Transverse colon (tissue), 4 donors: ENCODE measurements at regions not wholly inside any gene's neighbourhood (a gene's known extent, or its start where the extent isn't known, plus 50 kb on each side); places are given as distances from the start of the nearest gene placed in this dataset.

Experiments used
- DNase-seq: peaks from one replicate; pipeline ENCODE4 v3.0.0-alpha.2; 2019
- H3K27ac ChIP-seq, 4 donors: fragments of 200-600 bp; sonication (generic); 2 replicates each; pipeline ENCODE4 v1.5.1; 2016 to 2018; ENCODE audit warnings: inconsistent platforms in 4 of 4
- H3K27me3 ChIP-seq: fragments of 200-600 bp; sonication (generic); 2 replicates; pipeline ENCODE4 v1.5.1; 2017; ENCODE audit warnings: inconsistent platforms
- H3K36me3 ChIP-seq, 4 donors: fragments of 200-600 bp; sonication (generic); 2 replicates each; pipeline ENCODE4 v1.5.1; 2017 to 2019; ENCODE audit warnings: inconsistent platforms in 4 of 4
- H3K4me1 ChIP-seq, 4 donors: fragments of 200-600 bp; sonication (generic); 2 replicates each; pipeline ENCODE4 v1.5.1; 2017 to 2020; ENCODE audit warnings: inconsistent platforms in 4 of 4
- H3K4me3 ChIP-seq, 4 donors: fragments of 200-600 bp; sonication (generic); 1 replicate in 1 of 4; 2 replicates in 3 of 4; pipeline versions ENCODE4 v1.5.1 to v1.6.1; 2017 to 2019; ENCODE audit warnings: inconsistent platforms in 4 of 4
- H3K9me3 ChIP-seq, 2 donors: fragments of 200-600 bp; sonication (generic); 2 replicates each; pipeline ENCODE4 v1.5.1; 2017 to 2019; ENCODE audit warnings: inconsistent platforms in 2 of 2
- EP300 ChIP-seq: sonication (generic); formaldehyde crosslinking; IDR thresholded peaks from one replicate; pipeline ENCODE4 v1.6.1; 2017; ENCODE audit warnings: antibody characterized with exemption, low read depth
- POLR2A ChIP-seq: fragments of 450-650 bp; IDR thresholded peaks from one replicate; pipeline ENCODE4 v1.6.1; 2016; ENCODE audit warnings: antibody characterized with exemption, mild to moderate bottlenecking, moderate library complexity
- POLR2AphosphoS5 ChIP-seq, 3 donors: sonication (generic); formaldehyde crosslinking; IDR thresholded peaks; one replicate each; pipeline ENCODE4 v1.6.1; 2016; ENCODE audit warnings: antibody characterized with exemption in 3 of 3
- WGBS, 2 donors: methylation state at CpG; one replicate each; pipeline ENCODE4 v1.1.5; 2018; ENCODE audit warnings: low coverage in 1 of 2; 5-methylcytosine and 5-hydroxymethylcytosine counted together
- in situ Hi-C, 4 donors: fragments of 200-750 bp; cut with MboI; loops; one replicate each; pipeline versions ENCODE4 v1.15.0 to v1.15.1; 2017; ENCODE audit warnings: low sequenced_read_pairs in 3 of 4, low pct_ligation_motif_present in 1 of 4, low pct_unique_long_range_greater_than_20kb in 1 of 4
- intact Hi-C: fragments of 100-400 bp; cut with DNase I; formaldehyde crosslinking; loops from one replicate; pipeline ENCODE4 v1.15.1; 2023; ENCODE audit warnings: low total_unique reads
- TF ChIP-seq, protein P1 (sequence below), 5 experiments: fragments of 200-600 bp in 3 of 5; fragments of 450-650 bp in 2 of 5; sonication (generic) in 3 of 5; IDR thresholded peaks; 1 replicate in 2 of 5; 2 replicates in 3 of 5; pipeline ENCODE4 v1.5.1; 2016 to 2017; ENCODE audit warnings: antibody characterized with exemption in 5 of 5, inconsistent platforms in 3 of 5, mild to moderate bottlenecking in 2 of 5, moderate library complexity in 1 of 5

DNA sequence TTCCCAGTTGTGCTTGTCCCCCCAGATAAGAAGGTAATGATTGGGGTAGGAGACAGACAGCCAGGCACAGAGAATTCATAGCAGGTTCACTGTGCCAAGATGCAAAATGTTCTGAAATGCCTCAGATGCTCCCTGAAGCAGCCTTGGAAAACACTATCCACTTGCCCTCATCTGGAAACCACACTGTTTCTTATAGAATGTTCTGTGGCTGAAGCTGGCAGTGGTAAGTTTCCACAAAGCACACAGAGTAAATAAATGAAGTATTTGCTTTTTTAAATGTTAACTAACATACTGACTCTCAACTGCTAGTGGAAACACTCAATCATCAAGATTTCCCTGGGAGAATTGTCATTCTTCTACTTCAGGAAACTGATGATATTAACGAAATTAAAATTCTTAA lies 311.4 kb downstream of the PRDM5 start:
- no peaks in the 10 kb centered on the region for H3K4me1 ChIP-seq
- H3K4me3 ChIP-seq, result no peak overlapping the region
- TF ChIP-seq, protein P1, sequence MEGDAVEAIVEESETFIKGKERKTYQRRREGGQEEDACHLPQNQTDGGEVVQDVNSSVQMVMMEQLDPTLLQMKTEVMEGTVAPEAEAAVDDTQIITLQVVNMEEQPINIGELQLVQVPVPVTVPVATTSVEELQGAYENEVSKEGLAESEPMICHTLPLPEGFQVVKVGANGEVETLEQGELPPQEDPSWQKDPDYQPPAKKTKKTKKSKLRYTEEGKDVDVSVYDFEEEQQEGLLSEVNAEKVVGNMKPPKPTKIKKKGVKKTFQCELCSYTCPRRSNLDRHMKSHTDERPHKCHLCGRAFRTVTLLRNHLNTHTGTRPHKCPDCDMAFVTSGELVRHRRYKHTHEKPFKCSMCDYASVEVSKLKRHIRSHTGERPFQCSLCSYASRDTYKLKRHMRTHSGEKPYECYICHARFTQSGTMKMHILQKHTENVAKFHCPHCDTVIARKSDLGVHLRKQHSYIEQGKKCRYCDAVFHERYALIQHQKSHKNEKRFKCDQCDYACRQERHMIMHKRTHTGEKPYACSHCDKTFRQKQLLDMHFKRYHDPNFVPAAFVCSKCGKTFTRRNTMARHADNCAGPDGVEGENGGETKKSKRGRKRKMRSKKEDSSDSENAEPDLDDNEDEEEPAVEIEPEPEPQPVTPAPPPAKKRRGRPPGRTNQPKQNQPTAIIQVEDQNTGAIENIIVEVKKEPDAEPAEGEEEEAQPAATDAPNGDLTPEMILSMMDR (IDR thresholded peaks at IDR 0.05), result no peak
- TF ChIP-seq POLR2AphosphoS5 (IDR thresholded peaks at IDR 0.05), result no peak
- TF ChIP-seq POLR2A, result no peak
- TF ChIP-seq EP300, result no peak
- no peaks in the 10 kb centered on the region for H3K36me3 ChIP-seq
- intact Hi-C loops, result no loop called here
- no peaks in the 10 kb centered on the region for H3K27me3 ChIP-seq
- in situ Hi-C loops, result no loop called here
- H3K27ac ChIP-seq, result no peak overlapping the region
- no peak for DNase-seq
- 63 to 65% methylated on average over 1 of the region's 1 CpG for WGBS, 2 donors
- no peaks in the 10 kb centered on the region for H3K9me3 ChIP-seq

DNA sequence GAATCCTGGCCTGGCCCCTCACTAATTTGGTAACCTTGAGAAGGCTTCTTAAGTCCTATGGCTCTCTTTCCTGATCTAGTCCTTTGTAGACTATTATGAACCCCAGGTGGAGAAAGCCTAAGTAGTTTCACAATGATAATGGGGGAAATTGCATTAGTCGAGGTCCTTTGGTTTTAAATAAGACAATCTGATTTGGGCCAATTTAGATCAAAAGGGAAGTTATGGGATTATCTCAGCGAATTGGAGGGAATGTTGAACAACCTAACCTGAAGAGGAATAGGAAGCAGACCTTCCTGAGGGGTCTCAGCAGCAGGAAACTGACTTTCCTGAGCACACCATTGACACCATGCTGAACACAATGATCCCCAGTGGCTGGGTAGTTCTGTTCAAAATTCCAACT lies 331.5 kb downstream of the PRDM5 start:
- H3K4me3 ChIP-seq, result no peak overlapping the region
- no peaks in the 10 kb centered on the region for H3K4me1 ChIP-seq
- TF ChIP-seq POLR2AphosphoS5 (IDR thresholded peaks at IDR 0.05) (no peak), EP300 (no peak), POLR2A (no peak)
- TF ChIP-seq, protein P1 (IDR thresholded peaks at IDR 0.05), result no peak
- no peaks in the 10 kb centered on the region for H3K27me3 ChIP-seq
- intact Hi-C loops (no loop called here), in situ Hi-C loops (no loop called here)
- H3K9me3 ChIP-seq, result no peaks in the 10 kb centered on the region
- DNase-seq, result no peak
- H3K36me3 ChIP-seq, result no peaks in the 10 kb centered on the region
- 62 to 79% methylated on average over 2 of the region's 2 CpGs for WGBS, 2 donors
- no peak overlapping the region for H3K27ac ChIP-seq

DNA sequence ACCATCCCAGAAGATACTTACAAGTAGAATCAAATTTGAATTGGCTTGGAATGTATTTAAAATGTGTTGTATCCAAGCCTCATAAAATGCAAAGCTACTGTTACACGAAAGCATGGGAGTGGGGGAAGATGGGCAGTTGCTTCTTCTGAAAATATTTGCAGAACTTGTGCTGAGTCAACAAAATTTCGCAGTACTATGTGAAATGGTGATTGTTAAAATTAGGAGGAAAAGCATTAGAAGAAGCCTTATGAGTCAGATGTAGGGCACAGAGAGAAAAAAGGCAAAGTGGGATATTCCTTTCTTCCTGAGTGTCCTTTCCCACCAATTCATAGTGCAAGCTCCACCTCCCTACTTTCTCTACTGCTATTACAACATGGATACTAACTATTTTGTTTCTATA lies 332.7 kb downstream of the PRDM5 start:
- TF ChIP-seq, protein P1 (IDR thresholded peaks at IDR 0.05), result no peak
- TF ChIP-seq EP300 (no peak), POLR2A (no peak), POLR2AphosphoS5 (IDR thresholded peaks at IDR 0.05) (no peak)
- in situ Hi-C loops (no loop called here), intact Hi-C loops (no loop called here)
- Histone ChIP-seq H3K27ac (no peak overlapping the region), H3K36me3 (no peaks in the 10 kb centered on the region), H3K4me3 (no peak overlapping the region), H3K27me3 (no peaks in the 10 kb centered on the region), H3K4me1 (no peaks in the 10 kb centered on the region), H3K9me3 (no peaks in the 10 kb centered on the region)
- no peak for DNase-seq
- WGBS, 2 donors, result 34 to 45% methylated on average over 2 of the region's 2 CpGs

DNA sequence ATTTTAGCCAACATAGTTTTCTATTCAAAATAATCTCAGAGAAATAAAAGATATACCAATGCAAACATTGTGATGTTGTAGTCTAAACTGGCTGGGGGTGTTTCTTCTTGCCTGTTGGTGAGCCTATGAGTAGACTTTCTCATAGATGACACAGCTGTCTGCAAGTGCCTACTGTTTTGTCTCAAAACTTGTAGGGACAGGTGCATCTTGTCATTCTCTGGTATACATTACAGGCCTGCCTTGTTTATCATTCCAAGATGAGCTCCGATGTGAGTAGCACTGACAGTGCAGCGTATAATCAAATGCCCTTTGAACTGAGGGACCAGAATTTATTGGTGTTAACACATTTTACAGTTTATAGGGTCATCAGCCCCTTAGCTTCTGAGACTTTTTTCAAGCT lies 353.8 kb downstream of the PRDM5 start:
- WGBS, 2 donors, result 37 to 44% methylated on average over 2 of the region's 2 CpGs

More for the DNA sequence above, 353.8 kb downstream of the PRDM5 start:
- Histone ChIP-seq H3K9me3 (no peaks in the 10 kb centered on the region), H3K4me1 (no peaks in the 10 kb centered on the region), H3K27ac (no peak overlapping the region), H3K36me3 (no peaks in the 10 kb centered on the region), H3K27me3 (no peaks in the 10 kb centered on the region), H3K4me3 (no peak overlapping the region)
- TF ChIP-seq POLR2AphosphoS5 (IDR thresholded peaks at IDR 0.05) (no peak), EP300 (no peak), POLR2A (no peak)
- TF ChIP-seq, protein P1 (IDR thresholded peaks at IDR 0.05), result no peak
- intact Hi-C loops, result no loop called here
- no peak for DNase-seq
- in situ Hi-C loops, result no loop called here
